Neural progenitor cell (in vitro differentiated cells): ENCODE measurements at regions not wholly inside any gene's neighbourhood (a gene's known extent, or its start where the extent isn't known, plus 50 kb on each side); places are given as distances from the start of the nearest gene placed in this dataset.

Experiments used
- CTCF ChIP-seq: fragments of 200-600 bp; sonication (generic); IDR thresholded peaks from 2 replicates; pipeline ENCODE4 v1.5.1; 2017; ENCODE audit warnings: antibody characterized with exemption, mild to moderate bottlenecking
- EZH2 ChIP-seq: fragments of 200-600 bp; sonication (generic); IDR thresholded peaks from 2 replicates; pipeline ENCODE4 v1.6.1; 2017; ENCODE audit warnings: antibody characterized with exemption, mild to moderate bottlenecking, moderate library complexity
- EZH2phosphoT487 ChIP-seq: fragments of 200-600 bp; sonication (generic); IDR thresholded peaks from 2 replicates; pipeline ENCODE4 v1.6.1; 2017; ENCODE audit warnings: antibody characterized with exemption

GRCh38 chr4:61067381-61067780 lies 132.7 kb upstream of the ADGRL3 start:
- TF ChIP-seq CTCF (no peak), EZH2phosphoT487 (no peak), EZH2 (no peak)
